MCF 10A (cell line): ENCODE measurements at regions not wholly inside any gene's neighbourhood (a gene's known extent, or its start where the extent isn't known, plus 50 kb on each side); places are given as distances from the start of the nearest gene placed in this dataset.
A peak's percentile ranks its signal among the peaks of the same experiment; 100 is the strongest.

Experiments
- BruUV-seq: library from RNA; stranded (reverse); fragments of 400-500 nt; replicated peaks from 2 replicates; lab custom pipeline; 2021; lab: Mats Ljungman, UMichigan
- CTCF ChIA-PET: fragments of 300-600 bp; sonication (Branson Sonifier 250); formaldehyde crosslinking; extraction: SDS; loops from one replicate; lab custom pipeline; 2021; ENCODE audit warnings: antibody characterized with exemption, inconsistent platforms; lab: Yijun Ruan, JAX
- POLR2A ChIA-PET: fragments of 300-600, 350-650 bp; sonication (Branson Sonifier 250); formaldehyde crosslinking; extraction: SDS; loops from one replicate; lab custom pipeline; 2020; ENCODE audit warnings: antibody characterized with exemption, inconsistent platforms; lab: Yijun Ruan, JAX
- DNase-seq: peaks from one replicate; pipeline ENCODE4 v3.0.0-alpha.2; 2018; ENCODE audit not compliant: unreplicated experiment
- H3K27ac Mint-ChIP-seq: one replicate; pipeline ENCODE4 v1.8.0; 2022; ENCODE audit warnings: mild to moderate bottlenecking, low read depth, mixed read lengths; ENCODE audit not compliant: unreplicated experiment
- H3K27me3 Mint-ChIP-seq: one replicate; pipeline ENCODE4 v1.8.0; 2022; ENCODE audit warnings: mixed read lengths; ENCODE audit not compliant: insufficient read depth, unreplicated experiment
- H3K36me3 Mint-ChIP-seq: one replicate; pipeline ENCODE4 v1.8.0; 2022; ENCODE audit warnings: mild to moderate bottlenecking, moderate library complexity, mixed read lengths; ENCODE audit not compliant: insufficient read depth, unreplicated experiment
- H3K4me1 Mint-ChIP-seq: one replicate; pipeline ENCODE4 v1.8.0; 2022; ENCODE audit warnings: mixed read lengths; ENCODE audit not compliant: insufficient read depth, unreplicated experiment
- H3K4me3 Mint-ChIP-seq: one replicate; pipeline ENCODE4 v1.8.0; 2022; ENCODE audit warnings: mild to moderate bottlenecking, moderate library complexity, mixed read lengths; ENCODE audit not compliant: unreplicated experiment
- H3K9me3 Mint-ChIP-seq: one replicate; pipeline ENCODE4 v1.8.0; 2022; ENCODE audit warnings: mixed read lengths; ENCODE audit not compliant: unreplicated experiment
- CTCF ChIP-seq: fragments of 200-600 bp; IDR thresholded peaks from one replicate; pipeline ENCODE4 v1.8.0; 2022; ENCODE audit warnings: antibody characterized with exemption, mild to moderate bottlenecking; ENCODE audit not compliant: unreplicated experiment
- intact Hi-C: fragments of 100-400 bp; cut with micrococcal nuclease; formaldehyde crosslinking; loops from 2 replicates; pipeline ENCODE4 v1.14.1; 2022

DNA sequence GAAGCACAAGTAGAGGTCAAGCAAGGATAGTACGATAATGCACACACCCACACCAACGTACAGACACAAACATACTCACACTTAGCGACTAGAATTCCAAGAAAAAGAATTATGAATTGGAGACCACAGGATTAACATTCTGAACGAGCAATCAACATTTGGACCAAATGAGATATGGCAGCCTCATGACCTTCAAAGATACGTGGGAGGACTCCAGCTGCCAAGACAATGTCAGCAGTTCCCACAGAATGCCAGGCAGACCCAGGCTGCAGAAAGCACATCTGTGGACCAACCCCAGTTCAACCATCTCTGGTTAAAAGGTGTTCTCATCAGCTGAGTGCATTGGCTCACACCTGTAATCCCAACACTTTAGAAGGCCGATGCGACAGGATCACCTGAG is 187.6 kb upstream of the GRAMD2B start:
- no TSS peak for BruUV-seq
- intact Hi-C loops, result loop anchor here (10.0 kb wide), 1 partner anchor 299 kb away; no protein-coding TSS in a partner anchor
- H3K36me3 Mint-ChIP-seq, result no peaks in the 10 kb centered on the region
- POLR2A ChIA-PET, result interaction anchor here (0.6 kb wide), 1 partner anchor 826 kb away, joined by 3 read pairs; no protein-coding TSS in a partner anchor
- CTCF ChIA-PET, result interaction anchor here (0.8 kb wide), 1 partner anchor 19 kb away, joined by 3 read pairs; no protein-coding TSS in a partner anchor
- peaks cover 5% of the 10 kb centered on the region for H3K4me1 Mint-ChIP-seq
- no peak for TF ChIP-seq CTCF
- H3K27ac Mint-ChIP-seq, result no peak overlapping the region
- no peaks in the 10 kb centered on the region for H3K27me3 Mint-ChIP-seq
- no peak for DNase-seq
- H3K4me3 Mint-ChIP-seq, result no peak overlapping the region
- H3K9me3 Mint-ChIP-seq, result no peaks in the 10 kb centered on the region

DNA sequence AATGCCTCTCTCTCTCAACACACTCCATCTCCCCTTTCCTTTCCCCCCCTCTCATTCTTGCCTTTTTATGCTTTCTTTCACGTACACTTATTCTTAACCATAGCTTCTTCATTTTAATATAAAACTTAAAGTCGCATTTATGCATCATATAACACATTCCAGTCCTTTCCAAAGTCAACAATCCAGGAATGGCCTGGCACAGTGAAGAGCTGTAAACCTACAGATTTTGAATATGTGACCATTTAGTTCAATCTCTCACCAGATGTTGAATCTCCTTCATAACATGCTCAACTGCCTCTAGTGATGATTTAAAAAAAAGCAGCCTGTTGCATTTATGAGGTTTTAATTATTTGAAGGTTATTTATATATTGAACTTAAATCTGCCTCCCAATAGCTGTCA is 186.2 kb upstream of the GRAMD2B start:
- Mint-ChIP-seq H3K27me3 (no peaks in the 10 kb centered on the region), H3K27ac (no peak overlapping the region), H3K9me3 (no peaks in the 10 kb centered on the region), H3K36me3 (no peaks in the 10 kb centered on the region), H3K4me3 (no peak overlapping the region), H3K4me1 (peaks cover 5% of the 10 kb centered on the region)
- POLR2A ChIA-PET, result interaction anchor here (0.5 kb wide), 1 partner anchor 429 kb away, joined by 4 read pairs; no protein-coding TSS in a partner anchor
- TF ChIP-seq CTCF, result no peak
- BruUV-seq, result no TSS peak
- CTCF ChIA-PET, result interaction anchor here (0.6 to 1.7 kb wide), 3 partner anchors 22 to 294 kb away, joined by 3 to 8 read pairs (median 3); no protein-coding TSS in a partner anchor
- intact Hi-C loops, result loop anchor here (10.0 kb wide), 1 partner anchor 298 kb away; no protein-coding TSS in a partner anchor
- no peak for DNase-seq

DNA sequence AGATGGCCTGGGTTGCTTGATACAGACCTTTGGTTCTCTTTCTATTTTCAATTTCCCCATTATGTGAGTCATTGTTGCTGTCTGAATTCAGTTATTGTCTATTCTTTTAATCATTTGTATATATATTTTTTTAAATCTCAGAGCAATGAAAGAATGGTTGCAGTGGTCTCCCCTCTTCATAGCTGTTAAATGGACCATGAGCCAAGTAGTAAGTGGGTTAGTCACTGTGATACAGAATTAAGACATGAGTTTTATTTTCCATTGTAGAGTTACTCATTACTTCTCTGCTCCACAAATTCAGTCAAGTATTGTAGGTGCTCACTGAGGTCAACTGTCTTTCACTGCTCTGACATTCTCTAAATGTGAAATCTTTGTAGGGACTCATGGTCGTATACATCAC is 174.6 kb upstream of the GRAMD2B start:
- ChIA-PET POLR2A (no interaction called here), CTCF (interaction anchor here (0.9 kb wide), 1 partner anchor 1511 kb away, joined by 4 read pairs; no protein-coding TSS in a partner anchor)
- TF ChIP-seq CTCF, result no peak
- H3K4me3 Mint-ChIP-seq, result no peak overlapping the region
- H3K27me3 Mint-ChIP-seq, result no peaks in the 10 kb centered on the region
- no peak overlapping the region for H3K27ac Mint-ChIP-seq
- intact Hi-C loops, result no loop called here
- DNase-seq, result no peak
- H3K36me3 Mint-ChIP-seq, result no peaks in the 10 kb centered on the region
- H3K9me3 Mint-ChIP-seq, result no peaks in the 10 kb centered on the region
- no TSS peak for BruUV-seq
- no peaks in the 10 kb centered on the region for H3K4me1 Mint-ChIP-seq

- no peaks in the 10 kb centered on the region for H3K9me3 Mint-ChIP-seq
- POLR2A ChIA-PET, result no interaction called here
- no peak for TF ChIP-seq CTCF
Measured at GRCh38 chr5:126251024-126251423, 172.2 kb upstream of the GRAMD2B start.

More at GRCh38 chr5:126251024-126251423, 172.2 kb upstream of the GRAMD2B start:
- CTCF ChIA-PET, result no interaction called here
- Mint-ChIP-seq H3K36me3 (no peaks in the 10 kb centered on the region), H3K27ac (no peak overlapping the region), H3K27me3 (no peaks in the 10 kb centered on the region), H3K4me3 (no peak overlapping the region), H3K4me1 (no peaks in the 10 kb centered on the region)
- BruUV-seq, result no TSS peak
- DNase-seq, result peak; percentile 13
- intact Hi-C loops, result no loop called here
